PFSK-1 (cell line): ENCODE measurements at regions not wholly inside any gene's neighbourhood (a gene's known extent, or its start where the extent isn't known, plus 50 kb on each side); places are given as distances from the start of the nearest gene placed in this dataset.

ENCODE experiments used
- POLR2AphosphoS5 ChIP-seq: IDR thresholded peaks from 2 replicates; pipeline ENCODE4 v1.6.1; 2012; ENCODE audit warnings: low read depth, mild to moderate bottlenecking, control low read depth, low read length, moderate library complexity
- SIN3A ChIP-seq: IDR thresholded peaks from 2 replicates; pipeline ENCODE4 v1.6.1; 2012; ENCODE audit warnings: mild to moderate bottlenecking, low read length, moderate library complexity, borderline replicate concordance; ENCODE audit not compliant: insufficient read depth

- TF ChIP-seq SIN3A: no peak
- no peak for TF ChIP-seq POLR2AphosphoS5
Observed at GRCh38 chr6:145026267-145026679, 709.0 kb downstream of the EPM2A start.
